ENCODE measurements at regions not wholly inside any gene's neighbourhood (a gene's known extent, or its start where the extent isn't known, plus 50 kb on each side); places are given as distances from the start of the nearest gene placed in this dataset.
"Not testable (repeated sequence)": the region's sequence is repeated elsewhere in the genome, so short reads cannot be mapped to it uniquely, and the experiment has no call there.

DNA sequence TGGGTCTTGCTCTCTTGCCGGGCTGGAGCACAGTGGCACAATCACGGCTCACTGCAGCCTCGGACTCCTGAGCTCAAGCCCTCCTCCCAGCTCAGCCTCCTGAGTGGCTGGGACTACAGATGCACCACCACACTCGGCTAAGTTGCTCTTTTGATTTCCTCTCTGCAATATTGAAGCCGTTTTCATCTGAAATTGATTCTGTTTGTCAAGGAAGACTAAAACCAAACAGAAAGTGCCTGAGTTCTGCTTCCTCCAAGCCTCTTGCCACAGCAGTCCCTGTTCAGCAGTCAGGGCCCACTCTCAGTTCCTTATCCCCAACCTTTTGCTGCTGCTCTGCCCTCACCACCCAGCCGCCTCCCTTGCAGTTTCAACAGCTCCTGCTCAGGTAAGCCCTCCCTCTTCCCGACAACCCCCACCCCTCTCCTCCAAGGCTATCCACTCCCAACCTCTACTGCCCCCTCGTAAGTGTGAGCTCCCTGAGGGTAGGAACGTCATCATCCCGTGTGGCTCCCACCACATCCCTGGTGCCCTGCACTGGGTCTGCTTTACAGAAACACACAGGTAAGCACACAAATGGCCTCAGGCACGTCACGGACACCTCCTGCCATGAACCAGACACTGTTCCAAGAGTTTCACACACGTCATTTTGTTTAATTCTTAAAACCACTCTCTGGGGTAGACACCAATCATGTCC, 70.7 kb upstream of the TAB2 start:
- no peak for DNase-seq

DNA sequence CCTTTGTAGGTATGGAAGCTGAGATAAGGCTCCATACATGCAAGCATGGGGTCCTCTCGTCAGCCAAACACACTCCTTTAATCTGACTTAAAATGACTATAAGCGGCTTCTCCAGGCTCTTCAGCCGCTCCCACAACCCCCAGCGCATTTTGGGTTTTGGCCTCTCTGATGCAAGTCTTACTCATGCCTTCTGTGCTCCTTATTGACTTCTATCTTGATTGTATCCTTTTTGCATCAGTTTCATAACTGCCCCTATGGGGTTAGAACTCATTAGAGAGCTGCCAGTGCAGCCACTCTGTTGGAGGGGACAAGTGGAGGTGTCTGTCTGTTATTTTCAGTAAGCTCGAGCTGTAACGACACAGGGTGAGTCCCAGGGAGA, 70.1 kb upstream of the TAB2 start:
- no peak for DNase-seq

DNA sequence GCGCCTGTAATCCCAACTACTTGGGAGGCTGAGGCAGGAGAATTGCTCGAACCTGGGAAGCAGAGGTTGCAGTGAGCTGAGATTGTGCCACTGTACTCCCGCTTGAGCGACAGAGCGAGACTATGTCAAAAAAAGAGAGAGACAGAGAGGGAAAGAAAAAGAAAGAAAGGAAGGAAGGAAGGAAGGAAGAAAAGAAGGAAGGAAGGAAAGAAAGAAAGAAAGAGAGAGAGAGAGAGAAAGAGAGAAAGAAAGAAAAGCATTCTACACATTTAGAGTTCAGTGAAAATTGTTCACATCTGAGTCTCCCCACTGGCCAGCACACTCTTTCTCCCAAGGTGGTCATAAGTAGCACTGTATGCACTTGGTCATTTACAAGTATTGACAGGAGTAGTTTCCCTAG, 69.2 kb upstream of the TAB2 start:
- DNase-seq: not testable (repeated sequence)

DNA sequence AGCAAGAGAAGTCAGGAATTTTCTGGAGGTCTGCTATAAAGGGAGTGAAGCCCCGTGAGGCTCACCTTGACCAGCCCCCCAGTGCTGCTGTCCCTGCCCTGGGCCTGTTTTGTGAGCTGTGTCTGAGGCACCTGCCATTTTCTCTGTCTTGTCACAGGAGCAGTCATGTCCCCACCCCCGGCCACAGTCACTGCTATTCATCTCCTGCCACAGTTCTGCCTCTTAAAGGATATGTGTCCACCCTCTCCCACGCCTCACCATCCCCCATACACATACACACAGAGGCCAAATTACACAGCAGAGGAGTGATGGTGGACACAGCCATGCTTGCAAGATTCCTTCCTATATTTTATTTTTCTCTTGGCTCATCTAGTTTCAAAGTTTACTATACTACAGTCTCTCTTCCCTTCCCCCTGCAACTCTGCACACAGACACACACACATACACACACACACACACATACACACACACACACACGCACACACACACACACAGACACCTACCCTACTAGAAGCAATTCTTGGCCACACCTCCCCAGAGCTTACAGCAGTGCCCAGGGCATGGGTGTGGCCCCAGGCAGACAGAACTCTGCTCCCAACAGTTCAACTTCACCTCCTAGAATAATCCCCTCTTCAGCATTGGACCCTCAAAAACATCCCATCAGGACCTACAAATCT, 68.7 kb upstream of the TAB2 start:
- no peak for DNase-seq

DNA sequence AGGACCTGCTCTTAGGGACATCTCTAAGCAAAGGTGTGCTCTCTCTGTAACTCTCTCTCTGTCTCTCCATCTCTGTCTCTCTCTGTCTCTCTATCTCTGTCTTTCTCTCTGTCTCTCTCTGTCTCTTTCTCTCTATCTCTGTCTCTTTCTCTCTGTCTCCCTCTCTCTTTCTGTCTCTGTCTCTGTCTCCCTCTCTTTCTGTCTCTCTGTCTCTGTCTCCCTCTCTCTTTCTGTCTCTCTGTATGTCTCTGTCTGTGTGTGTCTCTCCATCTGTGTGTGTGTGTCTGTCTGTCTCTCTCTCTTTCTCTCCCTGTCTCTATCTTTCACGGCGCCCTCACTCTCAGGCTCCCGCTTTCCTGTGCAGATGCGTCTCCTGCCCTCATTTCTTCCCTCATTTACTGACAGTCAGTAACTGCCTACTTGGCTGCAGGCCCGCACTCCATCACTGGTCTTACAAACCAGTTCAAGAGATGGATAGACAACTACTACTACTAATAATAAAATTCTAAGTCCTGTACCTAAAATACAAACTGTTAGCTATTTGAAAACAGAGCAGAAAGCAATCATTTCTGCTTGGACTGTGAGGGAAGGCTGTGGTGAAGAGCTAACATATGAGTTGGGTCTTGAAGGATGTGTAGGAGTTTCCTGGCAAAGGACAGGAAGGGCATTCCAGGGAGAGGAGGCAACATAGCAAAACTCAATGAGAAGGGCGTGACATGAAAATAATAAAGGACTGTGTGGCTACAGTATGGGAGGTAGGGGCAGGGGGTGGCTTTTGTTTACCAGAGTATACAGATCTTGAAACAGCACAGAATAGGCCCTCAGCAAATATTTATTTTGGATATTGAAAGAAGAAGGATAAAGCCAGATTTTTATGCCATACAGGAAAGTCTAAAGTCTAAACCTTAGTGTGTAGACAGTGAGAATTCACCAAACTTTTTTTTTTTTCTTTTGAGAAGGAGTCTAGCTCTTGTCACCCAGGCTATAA, 67.8 kb upstream of the TAB2 start:
- no peak for DNase-seq

DNA sequence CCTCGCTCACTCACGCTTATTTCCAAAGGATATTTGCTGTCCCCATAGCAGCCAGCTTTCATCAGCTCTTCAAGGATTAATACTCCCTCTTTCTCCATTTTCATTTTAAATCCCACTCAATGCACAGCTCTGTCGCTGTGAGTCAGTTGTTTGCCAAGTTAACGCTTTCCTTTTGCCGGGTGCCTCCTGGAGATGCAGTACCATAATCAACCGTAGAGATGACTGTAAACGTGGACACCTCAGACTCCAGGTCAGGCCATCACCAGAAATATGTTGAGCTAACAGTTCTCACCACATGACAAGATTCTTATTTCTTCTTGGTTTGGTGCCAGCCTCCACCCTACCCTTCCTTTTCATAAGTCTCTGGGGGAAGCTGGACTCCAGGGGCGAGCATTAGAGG, 66.6 kb upstream of the TAB2 start:
- no peak for DNase-seq

DNA sequence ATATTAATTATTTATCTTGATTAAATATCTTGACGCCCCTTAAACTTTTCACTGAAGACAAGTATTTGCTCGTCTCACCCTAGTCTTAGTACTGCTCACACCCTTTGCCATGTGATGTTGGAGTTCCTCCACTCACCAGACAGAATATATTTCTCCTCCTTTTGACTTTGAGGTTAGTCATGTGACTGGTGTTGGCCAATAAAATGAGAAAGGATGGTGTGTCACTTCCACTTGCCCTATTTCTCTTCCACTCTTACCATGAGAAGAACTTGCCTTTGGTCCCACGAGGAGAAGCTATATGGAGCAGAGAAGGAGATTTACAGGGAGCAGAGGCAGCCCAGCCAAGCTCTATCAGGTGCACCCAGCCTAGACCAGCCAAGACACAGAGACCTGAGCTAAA, 64.9 kb upstream of the TAB2 start:
- no peak for DNase-seq

DNA sequence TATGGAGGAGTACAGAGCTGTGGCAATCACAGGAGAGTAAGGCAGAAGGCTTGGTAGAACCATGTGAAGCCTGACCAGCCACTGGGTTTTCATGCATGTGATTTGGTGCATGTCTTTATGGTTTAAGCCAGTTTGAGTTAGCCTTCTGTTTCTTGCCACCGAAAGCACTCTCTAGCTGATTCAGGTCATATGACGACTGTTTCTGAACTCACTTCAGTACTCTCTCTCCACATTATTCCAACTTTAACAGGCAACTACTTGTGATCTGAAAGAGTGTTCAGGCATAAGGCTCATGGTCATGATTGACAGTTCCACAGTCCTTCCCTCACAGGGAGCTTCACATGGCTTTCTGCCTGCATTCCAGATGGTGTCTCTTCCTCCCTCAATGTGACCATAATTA, 63.3 kb upstream of the TAB2 start:
- DNase-seq: no peak

DNA sequence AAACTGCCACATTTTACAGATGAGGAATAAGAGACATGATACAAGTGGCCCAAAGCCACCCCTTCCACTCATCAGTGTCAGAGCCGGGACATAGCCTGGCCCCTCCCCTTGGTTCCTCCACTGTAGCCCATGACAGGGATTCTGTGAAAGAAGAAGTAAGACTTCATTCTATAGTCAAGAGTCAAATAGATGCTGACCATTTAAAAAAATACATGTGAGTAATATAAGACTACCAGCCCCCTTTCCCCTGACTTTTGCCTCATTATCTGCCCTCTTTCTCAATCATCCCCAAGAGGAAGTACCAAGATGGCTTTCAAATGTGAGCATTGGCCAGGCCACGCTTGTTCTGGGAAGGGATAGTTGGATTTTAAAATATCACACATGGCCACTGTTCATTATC, 57.8 kb upstream of the TAB2 start:
- DNase-seq: no peak

DNA sequence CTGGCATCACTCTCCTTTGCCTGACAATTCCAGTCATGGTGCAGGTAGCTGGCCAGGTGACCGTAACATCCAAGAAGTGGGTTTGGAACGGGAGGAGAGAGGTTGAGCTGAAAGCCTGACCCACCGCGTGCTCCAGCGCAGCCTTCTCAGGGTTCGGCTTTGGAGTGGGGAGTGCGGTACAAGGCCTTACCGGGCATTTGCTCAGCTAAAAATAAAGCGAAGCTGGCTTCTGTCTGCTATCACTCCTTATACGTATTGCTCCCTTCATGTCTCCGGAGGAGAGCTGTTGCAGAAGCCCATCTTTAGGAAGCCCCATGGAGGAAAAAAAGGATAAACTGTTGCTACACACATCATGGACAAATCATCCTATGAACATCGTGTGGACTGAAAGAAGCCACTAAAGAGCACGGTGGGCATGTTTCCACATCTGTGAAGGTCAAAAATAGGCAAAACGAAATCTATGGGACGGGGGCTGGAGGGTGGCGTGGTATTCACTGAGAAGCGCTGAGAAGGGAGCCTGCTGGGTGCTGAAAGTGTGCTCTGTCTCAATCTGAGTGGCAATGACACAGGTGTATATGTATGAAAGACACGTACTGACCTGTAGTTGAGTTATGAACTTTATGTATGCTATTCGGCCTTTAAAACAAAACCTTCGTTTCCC, 57.2 kb upstream of the TAB2 start:
- no peak for DNase-seq

DNA sequence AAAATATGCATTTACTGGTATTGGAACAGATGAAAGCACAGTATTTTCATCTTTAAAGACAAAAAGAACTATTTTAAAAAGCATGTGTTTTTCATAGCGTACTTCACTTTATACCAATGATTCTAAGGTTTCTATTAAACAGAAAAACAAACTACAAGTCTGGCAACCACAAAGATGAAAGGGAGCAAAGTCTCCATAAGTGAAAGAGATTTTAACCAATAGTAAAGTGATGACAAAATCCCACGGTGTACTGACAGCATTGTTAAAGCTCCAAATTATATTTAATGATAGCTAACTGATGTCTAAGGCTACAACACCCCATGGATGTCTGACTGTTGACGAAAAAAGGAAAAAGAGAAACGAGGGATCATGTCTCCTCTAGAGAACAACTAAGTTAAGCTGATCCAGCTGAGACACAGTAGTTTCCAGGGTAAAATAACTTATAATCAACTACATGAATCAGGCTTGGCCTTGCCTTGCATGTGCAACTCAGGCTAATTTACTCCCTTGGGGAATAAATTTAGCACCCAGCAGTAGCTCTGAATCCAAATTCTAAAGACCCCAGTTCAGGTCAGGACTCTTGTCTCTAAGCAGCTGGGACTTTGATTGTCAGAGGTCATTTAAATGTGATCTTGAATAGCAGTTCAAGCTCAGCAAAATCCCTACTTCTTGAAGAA, 56.0 kb upstream of the TAB2 start:
- DNase-seq: no peak

DNA sequence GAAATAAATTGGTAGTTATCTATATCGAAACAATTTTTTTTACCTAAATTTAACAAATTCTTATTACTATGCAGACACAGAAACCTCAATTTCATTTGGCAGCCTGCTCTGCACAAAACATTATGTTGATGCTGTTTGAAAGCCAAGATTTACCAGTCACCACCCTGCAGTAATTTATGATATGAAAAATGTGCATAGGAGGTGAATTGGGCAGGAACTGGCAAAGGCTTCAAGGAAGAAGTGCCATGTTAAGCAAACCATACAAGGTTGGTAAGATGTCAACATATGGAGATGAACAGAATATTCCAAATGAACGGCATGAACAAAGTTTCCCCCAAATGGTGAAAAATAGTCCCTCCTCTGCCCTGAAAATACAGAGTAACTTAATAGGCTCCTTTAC, 54.2 kb upstream of the TAB2 start:
- no peak for DNase-seq

DNA sequence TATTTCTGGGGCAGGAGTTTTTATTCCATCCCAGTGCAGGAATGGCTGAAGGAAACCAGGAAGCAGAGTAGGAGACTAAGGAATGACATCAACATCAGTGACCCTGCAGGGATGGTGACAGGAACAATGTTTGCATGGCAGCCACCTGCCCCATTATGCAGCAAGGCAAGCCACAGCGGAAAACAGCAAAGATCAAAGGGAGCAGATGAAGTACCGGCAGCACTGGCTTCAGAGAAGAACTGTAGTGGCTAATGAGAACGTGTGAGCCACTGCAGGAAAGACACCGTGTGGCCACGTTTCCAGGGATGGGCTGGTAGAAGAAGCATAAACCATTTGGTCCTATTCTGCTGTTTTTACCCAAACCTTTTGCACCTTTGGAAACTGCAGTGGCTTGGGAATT, 52.9 kb upstream of the TAB2 start:
- DNase-seq: no peak

DNA sequence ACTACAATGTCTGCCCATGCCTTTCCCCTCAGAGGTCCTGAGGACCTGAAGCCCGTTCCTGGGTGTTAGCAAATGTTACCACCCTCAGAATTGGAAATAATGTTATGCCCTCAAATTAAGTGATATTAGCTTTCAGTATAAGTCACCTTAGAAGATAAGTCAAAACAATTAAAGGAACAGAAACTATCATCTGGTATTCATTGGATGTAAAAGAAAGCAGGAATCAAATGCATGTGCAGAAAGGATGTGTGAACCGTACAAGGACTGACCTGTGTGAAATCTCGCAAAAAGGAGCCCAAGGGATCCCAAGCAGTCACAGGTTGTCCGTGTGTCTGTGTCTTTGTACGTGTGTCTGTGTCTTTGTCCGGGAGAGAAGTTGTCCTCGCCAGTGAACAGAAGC, 51.6 kb upstream of the TAB2 start:
- DNase-seq: no peak

DNA sequence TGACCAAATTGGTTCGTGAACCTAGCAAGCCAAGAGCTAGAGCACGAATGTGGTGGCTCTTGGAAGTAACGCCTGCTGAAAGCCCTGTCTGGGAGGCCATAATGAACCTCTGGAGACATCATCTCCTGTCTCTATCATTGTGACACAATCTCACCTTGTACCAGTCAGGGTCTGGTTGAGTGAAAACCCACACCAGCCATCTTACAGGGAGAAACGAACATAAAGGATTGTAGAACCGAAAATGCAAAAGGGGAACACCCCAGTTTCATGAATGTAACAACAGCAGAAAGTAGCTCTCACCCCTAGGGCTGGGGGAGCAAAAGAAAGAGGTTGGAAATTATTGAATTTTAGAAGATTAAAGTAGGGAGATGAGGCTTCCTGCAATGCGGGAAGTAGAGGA, 50.9 kb upstream of the TAB2 start:
- DNase-seq: no peak

DNA sequence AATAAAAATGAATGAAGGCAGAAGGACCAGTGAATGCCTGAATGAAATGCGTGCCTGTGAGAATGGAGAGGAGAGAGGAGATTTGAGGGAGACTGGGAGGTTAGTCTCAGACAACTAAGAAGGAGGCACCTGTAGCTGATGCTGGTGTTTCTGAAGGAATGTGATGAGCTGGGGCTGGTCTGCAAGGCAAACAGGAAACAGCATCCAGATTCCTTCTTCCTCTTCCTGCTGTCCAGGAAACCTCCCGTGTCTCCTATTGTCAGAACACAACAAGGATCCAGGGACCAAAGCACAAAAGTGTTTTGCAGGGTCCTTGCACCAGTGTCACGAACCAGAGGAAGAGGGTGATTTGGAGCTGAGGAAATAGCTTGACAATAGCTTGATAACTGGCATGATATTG, 50.4 kb upstream of the TAB2 start:
- DNase-seq: no peak

DNA sequence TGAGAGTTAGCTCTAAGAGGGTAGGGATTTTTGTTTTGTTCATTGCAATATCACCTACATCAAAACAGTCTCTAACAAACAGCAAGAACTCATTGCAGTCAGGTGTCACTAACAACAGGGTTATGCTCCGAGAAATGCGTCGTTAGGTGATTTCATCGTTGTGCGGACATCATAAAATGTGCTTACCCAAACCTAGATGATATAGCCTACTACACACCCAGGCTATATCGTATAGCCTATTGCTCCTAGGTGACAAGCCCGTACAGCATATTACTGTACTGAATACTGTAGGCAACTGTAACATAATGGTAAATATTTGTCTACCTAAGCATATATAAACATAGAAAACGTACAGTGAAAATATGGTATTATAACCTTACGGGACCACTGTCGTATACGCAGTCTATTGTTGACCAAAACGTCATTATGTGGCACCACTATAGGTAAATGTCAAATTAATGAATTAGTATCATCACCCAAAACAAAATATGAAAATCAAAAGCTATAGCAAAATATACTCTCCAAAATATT, 49.9 kb upstream of the TAB2 start:
- no peak for DNase-seq

Data from NCI-H446 (cell line).